Left renal cortex interstitium (tissue), 4 donors: ENCODE measurements at regions not wholly inside any gene's neighbourhood (a gene's known extent, or its start where the extent isn't known, plus 50 kb on each side); places are given as distances from the start of the nearest gene placed in this dataset.
"Not testable (repeated sequence)": the region's sequence is repeated elsewhere in the genome, so short reads cannot be mapped to it uniquely, and the experiment has no call there.

Experiments
- DNase-seq, 4 donors: peaks; one replicate each; pipeline ENCODE4 v3.0.0-alpha.2; 2013; ENCODE audit warnings: low read depth in 4 of 4, low spot score in 2 of 4, missing footprints in 1 of 4

GRCh38 chr4:27619435-27619834 lies 758.8 kb downstream of the STIM2 start:
- DNase-seq = no peak

GRCh38 chr4:27620886-27621285 lies 760.2 kb downstream of the STIM2 start:
- DNase-seq = no peak

DNA sequence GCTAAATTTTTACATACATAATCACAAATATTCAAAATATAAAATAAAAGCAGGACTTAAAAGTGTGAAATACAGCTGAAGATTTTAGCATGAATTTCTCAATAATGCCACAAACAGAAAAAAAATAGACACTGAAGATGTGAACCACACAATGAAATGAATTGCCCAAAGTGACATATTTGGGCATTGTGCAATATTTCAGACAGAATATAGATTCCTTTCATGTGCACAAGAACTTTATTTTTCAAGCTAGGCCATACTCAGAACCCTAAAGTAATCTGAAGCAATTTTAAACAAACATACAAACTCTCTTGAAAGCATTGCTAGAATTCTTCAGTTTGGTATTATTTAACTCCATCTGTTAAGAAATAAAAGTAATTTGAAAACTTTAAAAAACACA lies 764.1 kb downstream of the STIM2 start:
- no peak for DNase-seq

GRCh38 chr4:27628609-27629008 lies 768.0 kb downstream of the STIM2 start:
- DNase-seq = no peak

DNA sequence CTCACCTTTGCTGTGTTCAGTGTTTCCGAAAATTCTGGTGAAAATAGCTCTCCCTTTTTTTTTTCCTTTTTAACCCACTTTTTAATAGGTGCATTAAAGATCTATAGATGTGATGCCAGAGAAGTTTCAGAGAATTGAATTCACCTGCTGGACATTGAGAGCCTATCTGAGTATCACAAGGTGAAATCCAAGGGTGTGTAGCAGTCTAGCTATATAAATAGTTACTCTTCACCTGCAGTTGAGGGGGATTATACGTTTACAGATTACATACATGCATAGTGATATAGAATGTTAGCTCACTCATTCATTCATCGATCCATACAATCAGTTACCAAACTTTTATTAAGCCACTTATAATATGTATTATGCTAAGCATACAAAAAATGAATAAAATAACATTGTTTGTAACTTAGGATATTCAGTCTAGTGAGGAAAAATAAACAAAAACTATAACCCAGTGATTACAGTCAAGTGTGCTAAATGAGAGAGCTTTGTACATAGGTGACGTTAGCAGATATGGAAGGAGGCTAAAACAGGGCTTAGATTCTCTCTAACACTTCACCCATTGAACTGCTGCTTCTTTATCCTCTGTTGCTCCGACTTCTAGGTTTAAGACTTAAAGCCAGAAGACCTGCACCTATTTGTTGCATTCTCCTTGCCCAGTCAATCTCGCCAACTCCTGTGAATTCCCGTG lies 769.0 kb downstream of the STIM2 start:
- no peak for DNase-seq

DNA sequence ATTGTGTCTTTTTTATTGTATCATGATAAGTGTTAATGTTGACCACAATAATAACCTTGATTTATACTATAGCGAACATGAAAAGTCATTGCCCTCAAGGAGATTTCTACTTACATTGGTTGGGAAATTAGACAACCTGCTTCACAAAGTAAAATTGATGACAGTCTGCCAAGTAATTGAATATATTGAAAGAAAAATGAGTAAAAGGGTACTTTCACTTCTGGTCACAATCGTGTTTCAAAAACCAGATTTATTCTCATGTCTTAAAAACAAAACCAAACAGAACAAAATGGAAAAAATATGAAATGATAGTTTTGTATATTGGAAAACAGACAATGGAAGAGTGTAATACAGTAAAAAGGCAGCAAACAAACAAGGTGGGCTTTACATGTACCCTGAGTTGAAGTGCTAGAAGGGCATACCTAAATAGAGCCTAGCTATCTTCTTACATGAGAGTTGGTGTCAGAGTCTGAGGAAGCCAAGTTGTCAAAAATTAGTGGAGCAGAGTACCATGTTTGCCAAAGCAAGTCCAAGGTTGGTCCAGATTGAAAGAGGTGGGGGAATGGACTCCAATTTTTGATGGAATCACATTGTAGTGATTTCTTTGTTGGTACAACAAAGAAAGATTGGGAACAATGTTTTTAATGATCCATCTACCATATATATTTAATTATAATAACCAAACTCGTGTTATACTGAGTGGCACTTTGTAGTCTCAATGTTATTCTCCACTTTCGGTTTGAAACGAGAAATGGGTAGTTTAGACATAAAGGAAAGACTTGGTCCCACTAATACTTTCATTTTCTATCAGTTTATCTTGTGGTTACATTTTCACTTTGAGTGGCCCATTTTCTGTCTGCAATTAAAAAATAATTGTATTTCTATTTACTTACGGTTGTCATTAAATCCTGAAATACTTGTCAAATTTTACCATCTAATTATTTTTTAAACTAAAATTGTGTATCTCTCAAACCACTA lies 775.6 kb downstream of the STIM2 start:
- no peak for DNase-seq

DNA sequence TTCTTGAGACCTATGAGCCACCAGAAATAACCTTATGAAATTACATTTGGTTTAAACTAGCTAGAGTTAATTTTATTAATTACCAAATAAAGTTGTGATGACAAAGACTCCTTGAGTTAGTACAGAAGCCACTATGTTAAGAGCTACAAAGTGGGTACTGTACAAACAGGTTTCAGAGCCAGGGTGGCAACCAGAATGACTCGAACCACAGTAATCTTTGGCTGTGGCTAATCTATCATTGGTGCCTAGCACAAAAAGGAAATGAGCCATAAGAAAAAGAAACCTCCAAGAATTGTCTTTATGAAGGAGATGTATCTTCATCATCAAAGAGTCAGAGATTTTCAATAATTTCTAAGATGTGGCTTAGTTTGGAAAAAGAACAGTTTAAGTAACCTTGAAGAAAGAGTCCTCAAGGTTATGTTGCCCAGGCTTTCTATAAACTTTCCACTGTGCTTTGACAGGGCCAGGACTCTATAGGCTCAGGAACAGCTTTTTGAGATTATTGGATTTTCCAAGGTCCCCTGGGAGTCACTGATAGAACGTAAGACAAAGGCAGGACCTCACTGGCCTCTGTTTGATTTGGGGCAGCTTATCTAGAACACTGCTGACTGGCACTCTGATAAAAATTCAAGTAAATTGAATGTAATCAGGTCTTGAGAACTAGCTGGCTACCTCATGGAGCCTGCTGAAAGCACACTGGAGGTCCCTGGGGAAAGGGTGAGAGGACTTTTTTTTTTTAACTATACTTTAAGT lies 777.7 kb downstream of the STIM2 start:
- no peak for DNase-seq

- DNase-seq = no peak
These were observed 782.5 kb downstream of the STIM2 start for GRCh38 chr4:27643101-27643500.

DNA sequence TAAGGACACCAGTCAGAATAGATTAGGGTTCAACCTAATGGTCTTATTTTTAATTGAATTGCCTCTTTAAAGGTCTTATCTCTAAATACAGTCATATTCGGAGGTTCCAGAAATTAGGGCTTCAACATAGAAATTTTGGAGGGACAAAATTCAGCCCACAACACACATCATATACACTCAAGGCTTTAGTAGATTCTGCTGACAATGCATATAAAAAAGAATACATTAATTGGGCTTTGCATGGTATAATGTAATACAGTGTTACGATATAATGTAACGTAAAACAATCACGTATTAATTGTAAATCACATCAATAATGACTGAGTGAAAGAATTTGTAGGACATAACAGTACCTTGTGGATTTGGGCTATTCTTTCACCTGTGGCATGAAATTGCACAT lies 787.8 kb downstream of the STIM2 start:
- DNase-seq = no peak

- no peak for DNase-seq
These were observed 801.8 kb downstream of the STIM2 start for GRCh38 chr4:27662426-27662825.

- DNase-seq = no peak
These were observed 806.3 kb downstream of the STIM2 start for GRCh38 chr4:27666943-27667342.

DNA sequence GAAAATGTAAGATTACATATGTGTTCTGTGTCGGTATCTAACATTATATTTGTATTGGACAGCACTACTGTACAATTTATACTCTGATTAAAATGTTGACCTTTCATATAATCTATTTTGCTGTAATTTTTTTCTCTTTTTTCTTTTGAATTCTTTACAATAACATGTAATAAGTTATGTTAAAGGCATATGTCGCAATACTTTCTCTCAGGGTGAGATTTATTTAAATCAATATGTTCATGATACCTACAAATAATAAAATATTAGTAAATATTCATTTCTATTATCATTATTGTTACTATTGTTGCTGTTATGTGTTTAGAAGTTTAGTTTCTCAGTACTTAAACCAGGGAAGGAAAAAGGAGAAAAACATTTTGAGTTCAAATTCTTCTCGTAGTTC lies 807.4 kb downstream of the STIM2 start:
- no peak for DNase-seq

DNA sequence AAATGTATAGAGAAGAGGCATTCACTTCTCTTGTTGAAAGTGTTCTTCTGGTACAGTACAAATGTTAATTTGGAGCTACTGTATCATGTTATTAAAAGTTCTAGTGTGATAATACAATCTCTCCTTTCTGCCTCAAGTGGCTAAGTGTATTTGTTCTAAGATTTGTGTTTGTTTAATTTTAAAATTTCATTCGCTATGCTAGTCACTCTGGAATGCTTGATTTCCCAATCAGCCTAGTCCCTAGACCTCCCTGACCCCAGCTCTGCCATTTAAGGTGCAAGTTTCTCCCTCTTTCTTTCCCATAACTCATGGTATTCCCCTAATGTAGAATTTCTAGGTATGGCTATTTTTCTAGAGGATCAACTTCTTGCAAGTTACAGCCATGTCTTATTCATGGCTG lies 817.4 kb downstream of the STIM2 start:
- no peak for DNase-seq

- peak in 1 of 4 donors; percentile 45 for DNase-seq
These were observed 824.0 kb downstream of the STIM2 start for GRCh38 chr4:27684610-27685011.

- no peak for DNase-seq
These were observed 824.5 kb downstream of the STIM2 start for GRCh38 chr4:27685091-27685490.

- DNase-seq = no peak
These were observed 825.3 kb downstream of the STIM2 start for GRCh38 chr4:27685947-27686346.

DNA sequence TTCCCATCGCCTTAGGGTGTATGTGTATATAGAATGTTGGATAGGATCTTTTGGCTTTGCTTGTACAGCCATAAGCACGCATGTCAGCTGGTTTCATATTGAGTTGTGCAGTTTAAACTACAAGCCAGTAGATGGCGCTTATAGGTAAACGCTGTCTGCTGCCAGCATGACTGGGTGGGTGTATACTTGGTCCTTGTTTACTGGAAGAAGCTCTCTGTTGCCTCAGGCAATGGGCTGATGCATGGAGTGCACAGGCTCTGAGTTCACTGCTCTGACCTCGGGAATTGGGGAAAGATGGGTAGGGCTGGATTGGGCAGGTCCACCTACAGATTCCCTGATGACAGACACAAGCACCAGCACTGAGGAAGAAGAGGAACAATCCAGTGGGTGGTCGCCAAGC lies 831.5 kb downstream of the STIM2 start:
- DNase-seq = no peak

DNA sequence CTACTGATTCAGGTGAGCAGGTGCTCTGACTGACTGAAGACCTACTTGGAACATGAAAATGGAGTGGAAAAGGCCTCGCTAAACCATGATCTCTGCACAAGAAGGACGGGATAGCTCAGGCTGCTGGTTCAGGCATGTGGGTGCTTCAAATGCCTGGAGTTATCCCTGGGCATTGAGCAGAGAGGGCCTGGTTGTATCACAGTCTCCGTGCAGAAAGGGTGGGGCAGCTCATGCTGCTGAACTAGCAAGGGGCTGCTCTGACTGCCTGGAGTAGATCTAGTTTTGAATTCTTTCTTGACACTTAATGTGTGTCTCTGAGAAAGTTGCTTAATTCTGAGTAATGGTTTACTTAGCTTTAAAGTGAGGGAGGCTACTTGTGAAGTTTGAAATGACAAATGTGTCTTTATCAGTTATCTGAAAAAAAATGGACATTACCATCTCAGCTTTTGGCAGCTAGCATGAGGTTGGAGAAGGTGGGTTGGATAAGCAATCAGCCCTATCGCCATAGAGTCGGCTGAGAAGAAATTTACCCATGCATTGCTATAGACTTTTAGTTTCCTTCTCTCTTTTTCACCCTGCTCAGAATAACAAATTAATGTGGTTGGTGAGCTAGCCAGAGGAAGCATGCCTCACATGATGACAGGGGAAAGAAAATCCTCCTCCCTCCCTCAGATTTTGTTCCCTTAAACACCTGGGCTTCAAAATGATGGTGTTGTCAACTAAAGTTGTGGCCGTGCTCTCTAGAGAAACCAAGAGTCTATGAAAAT lies 832.4 kb downstream of the STIM2 start:
- no peak for DNase-seq

DNA sequence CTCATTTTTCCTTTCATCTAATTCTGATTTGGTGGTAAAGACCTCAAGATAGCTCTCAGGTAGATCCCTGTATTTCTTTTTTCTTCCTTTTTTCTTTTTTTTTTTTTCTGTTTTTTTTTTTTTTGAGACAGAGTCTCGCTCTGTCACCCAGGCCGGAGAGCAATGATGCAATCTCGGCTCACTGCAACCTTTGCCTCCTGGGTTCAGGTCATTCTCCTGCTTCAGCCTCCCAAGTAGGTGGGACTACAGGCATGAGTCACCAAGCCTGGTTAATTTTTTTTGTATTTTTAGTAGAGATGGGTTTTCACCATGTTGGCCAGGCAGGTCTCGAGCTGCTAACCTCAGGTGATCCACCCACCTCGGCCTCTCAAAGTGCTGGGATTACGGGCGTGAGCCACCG lies 835.6 kb downstream of the STIM2 start:
- DNase-seq = not testable (repeated sequence)

GRCh38 chr4:27701606-27702005 lies 841.0 kb downstream of the STIM2 start:
- no peak for DNase-seq
